ENCODE measurements at regions not wholly inside any gene's neighbourhood (a gene's known extent, or its start where the extent isn't known, plus 50 kb on each side); places are given as distances from the start of the nearest gene placed in this dataset.
"Not testable (repeated sequence)": the region's sequence is repeated elsewhere in the genome, so short reads cannot be mapped to it uniquely, and the experiment has no call there.

GRCh38 chr6:147453361-147453760 lies 55.1 kb upstream of the SAMD5 start:
- no peaks in the 10 kb centered on the region for H3K27me3 ChIP-seq (ENCODE audit: insufficient read depth, low read length)
- no peaks in the 10 kb centered on the region for H3K36me3 ChIP-seq (ENCODE audit: control insufficient read depth in 1 of 2, insufficient read depth in 2 of 2, low read length in 2 of 2)
- DNase-seq, result no peak
- H3K23ac ChIP-seq (ENCODE audit: low read length), result no peak overlapping the region
- no CpG with 5 or more reads among the region's 4 CpGs for WGBS (ENCODE audit: extremely low coverage, insufficient coverage, insufficient read length)
- H4K12ac ChIP-seq (ENCODE audit: low read depth, low read length), result peak overlapping the region; percentile 84
- H2AK5ac ChIP-seq (ENCODE audit: low read length), result peak overlapping the region; percentile 67
- peak overlapping the region; percentile 80 for H2BK12ac ChIP-seq (ENCODE audit: low read length)
- no peak overlapping the region for H2AFZ ChIP-seq (ENCODE audit: insufficient read depth, low read length, poor library complexity)
- H3K14ac ChIP-seq (ENCODE audit: low read length), result peak overlapping the region; percentile 82
- peak overlapping the region; percentile 87 for H3K27ac ChIP-seq (ENCODE audit: low read depth, low read length)
- peak overlapping the region; percentile 79 for H4K8ac ChIP-seq (ENCODE audit: low read depth, low read length)
- H3K4me3 ChIP-seq (ENCODE audit: low read depth, low read length), result no peak overlapping the region
- H3K4ac ChIP-seq (ENCODE audit: low read depth, low read length), result peak overlapping the region; percentile 91
- peak overlapping the region; percentile 100 for H2BK5ac ChIP-seq (ENCODE audit: low read depth, low read length, poor library complexity)
- H3K79me1 ChIP-seq (ENCODE audit: low read length), result peaks cover 32% of the 10 kb centered on the region
- peak overlapping the region; percentile 84 for H3K18ac ChIP-seq (ENCODE audit: low read length)
- H3K9ac ChIP-seq (ENCODE audit: low read length), result no peak overlapping the region
- H2BK120ac ChIP-seq (ENCODE audit: insufficient read depth, low read length, poor library complexity), result peak overlapping the region; percentile 98
- no peaks in the 10 kb centered on the region for H3K9me3 ChIP-seq (ENCODE audit: insufficient read depth, low read depth, low read length)
- H3K79me2 ChIP-seq (ENCODE audit: control insufficient read depth, insufficient read depth, low read length, poor library complexity), result no peaks in the 10 kb centered on the region
- peaks cover 6 to 17% of the 10 kb centered on the region in 2 experiments for H3K4me1 ChIP-seq (ENCODE audit: control insufficient read depth in 1 of 2, insufficient read depth in 2 of 2, low read length in 2 of 2)
- peak overlapping the region; percentile 99 for H4K91ac ChIP-seq (ENCODE audit: low read depth, low read length)
- no peak overlapping the region for H3K4me2 ChIP-seq (ENCODE audit: low read length)

- WGBS (ENCODE audit: extremely low coverage, insufficient coverage, insufficient read length), result no CpG with 5 or more reads among the region's 2 CpGs
- H3K23ac ChIP-seq (ENCODE audit: low read length), result not testable (repeated sequence)
These were observed 53.6 kb upstream of the SAMD5 start for GRCh38 chr6:147454862-147455261.

More at GRCh38 chr6:147454862-147455261, 53.6 kb upstream of the SAMD5 start:
- not testable (repeated sequence) for H3K4me3 ChIP-seq (ENCODE audit: low read depth, low read length); H3K9me3 ChIP-seq (ENCODE audit: insufficient read depth, low read depth, low read length); H3K14ac ChIP-seq (ENCODE audit: low read length); H3K36me3 ChIP-seq (ENCODE audit: control insufficient read depth in 1 of 2, insufficient read depth in 2 of 2, low read length in 2 of 2); H3K18ac ChIP-seq (ENCODE audit: low read length); H3K79me2 ChIP-seq (ENCODE audit: control insufficient read depth, insufficient read depth, low read length, poor library complexity); H3K27me3 ChIP-seq (ENCODE audit: insufficient read depth, low read length); DNase-seq; H3K4ac ChIP-seq (ENCODE audit: low read depth, low read length); H3K4me1 ChIP-seq (ENCODE audit: control insufficient read depth in 1 of 2, insufficient read depth in 2 of 2, low read length in 2 of 2); H4K12ac ChIP-seq (ENCODE audit: low read depth, low read length); H4K8ac ChIP-seq (ENCODE audit: low read depth, low read length); H2AFZ ChIP-seq (ENCODE audit: insufficient read depth, low read length, poor library complexity); H3K9ac ChIP-seq (ENCODE audit: low read length); H3K27ac ChIP-seq (ENCODE audit: low read depth, low read length); H3K4me2 ChIP-seq (ENCODE audit: low read length)
- H2BK5ac ChIP-seq (ENCODE audit: low read depth, low read length, poor library complexity), result peak overlapping the region; percentile 84
- H4K91ac ChIP-seq (ENCODE audit: low read depth, low read length), result peak overlapping the region; percentile 87
- H2BK12ac ChIP-seq (ENCODE audit: low read length), result peak overlapping the region; percentile 84
- peak overlapping the region; percentile 66 for H2BK120ac ChIP-seq (ENCODE audit: insufficient read depth, low read length, poor library complexity)
- H2AK5ac ChIP-seq (ENCODE audit: low read length), result peak overlapping the region; percentile 69
- H3K79me1 ChIP-seq (ENCODE audit: low read length), result peaks cover 25% of the 10 kb centered on the region
